ENCODE measurements at regions not wholly inside any gene's neighbourhood (a gene's known extent, or its start where the extent isn't known, plus 50 kb on each side); places are given as distances from the start of the nearest gene placed in this dataset.
"Not testable (repeated sequence)": the region's sequence is repeated elsewhere in the genome, so short reads cannot be mapped to it uniquely, and the experiment has no call there.

GRCh38 chr5:29042152-29042551 is 2003.8 kb upstream of the CDH9 start:
- DNase-seq (ENCODE audit: low read depth): no peak

- no peak for DNase-seq (ENCODE audit: low read depth)
Observed at GRCh38 chr5:29040404-29040803, 2002.0 kb upstream of the CDH9 start.

GRCh38 chr5:29039994-29040393 is 2001.6 kb upstream of the CDH9 start:
- no peak for DNase-seq (ENCODE audit: low read depth)

GRCh38 chr5:29037716-29038115 is 1999.3 kb upstream of the CDH9 start:
- DNase-seq (ENCODE audit: low read depth): no peak

GRCh38 chr5:29024052-29024451 is 1985.7 kb upstream of the CDH9 start:
- DNase-seq (ENCODE audit: low read depth): no peak

- DNase-seq (ENCODE audit: low read depth): no peak
Observed at GRCh38 chr5:29023541-29023940, 1985.2 kb upstream of the CDH9 start.

- no peak for DNase-seq (ENCODE audit: low read depth)
Observed at GRCh38 chr5:29017501-29017900, 1979.1 kb upstream of the CDH9 start.

GRCh38 chr5:29016067-29016466 is 1977.7 kb upstream of the CDH9 start:
- no peak for DNase-seq (ENCODE audit: low read depth)

GRCh38 chr5:29015523-29015922 is 1977.1 kb upstream of the CDH9 start:
- DNase-seq (ENCODE audit: low read depth): no peak

- no peak for DNase-seq (ENCODE audit: low read depth)
Observed at GRCh38 chr5:29005386-29005785, 1967.0 kb upstream of the CDH9 start.

GRCh38 chr5:29002481-29002880 is 1964.1 kb upstream of the CDH9 start:
- no peak for DNase-seq (ENCODE audit: low read depth)

GRCh38 chr5:29001666-29002065 is 1963.3 kb upstream of the CDH9 start:
- no peak for DNase-seq (ENCODE audit: low read depth)

- DNase-seq (ENCODE audit: low read depth): no peak
Observed at GRCh38 chr5:28984639-28985038, 1946.3 kb upstream of the CDH9 start.

- no peak for DNase-seq (ENCODE audit: low read depth)
Observed at GRCh38 chr5:28975508-28975907, 1937.1 kb upstream of the CDH9 start.

- DNase-seq (ENCODE audit: low read depth): no peak
Observed at GRCh38 chr5:28967848-28968247, 1929.5 kb upstream of the CDH9 start.

GRCh38 chr5:28961816-28962215 is 1923.4 kb upstream of the CDH9 start:
- no peak for DNase-seq (ENCODE audit: low read depth)

- no peak for DNase-seq (ENCODE audit: low read depth)
Observed at GRCh38 chr5:28958581-28958980, 1920.2 kb upstream of the CDH9 start.

- DNase-seq (ENCODE audit: low read depth): no peak
Observed at GRCh38 chr5:28957450-28957849, 1919.1 kb upstream of the CDH9 start.

GRCh38 chr5:28954074-28954473 is 1915.7 kb upstream of the CDH9 start:
- no peak for DNase-seq (ENCODE audit: low read depth)

GRCh38 chr5:28947865-28948264 is 1909.5 kb upstream of the CDH9 start:
- DNase-seq (ENCODE audit: low read depth): no peak

- no peak for DNase-seq (ENCODE audit: low read depth)
Observed at GRCh38 chr5:28945859-28946258, 1907.5 kb upstream of the CDH9 start.

GRCh38 chr5:28929366-28929765 is 1891.0 kb upstream of the CDH9 start:
- DNase-seq (ENCODE audit: low read depth): not testable (repeated sequence)

- not testable (repeated sequence) for DNase-seq (ENCODE audit: low read depth)
Observed at GRCh38 chr5:28928327-28928790, 1890.0 kb upstream of the CDH9 start.

- no peak for DNase-seq (ENCODE audit: low read depth)
Observed at GRCh38 chr5:28927559-28928326, 1889.4 kb upstream of the CDH9 start.

Measured in EH (cell line).